HEK293T (cell line): ENCODE measurements at regions not wholly inside any gene's neighbourhood (a gene's known extent, or its start where the extent isn't known, plus 50 kb on each side); places are given as distances from the start of the nearest gene placed in this dataset.
A peak's percentile ranks its signal among the peaks of the same experiment; 100 is the strongest.

Experiments used
- CTCF ChIA-PET: fragments of 350-600 bp; formaldehyde crosslinking; extraction: SDS; loops from one replicate; lab custom pipeline; 2021; ENCODE audit warnings: antibody characterized with exemption, inconsistent platforms; lab: Yijun Ruan, JAX
- POLR2A ChIA-PET: fragments of 350-600 bp; formaldehyde crosslinking; extraction: SDS; loops from one replicate; lab custom pipeline; 2020; ENCODE audit warnings: antibody characterized with exemption, inconsistent platforms; lab: Yijun Ruan, JAX
- DNase-seq: peaks from one replicate; pipeline ENCODE4 v3.0.0; 2012; ENCODE audit warnings: mixed read lengths; ENCODE audit errors: extremely low spot score
- ARNT ChIP-seq: fragments of 450-650 bp; IDR thresholded peaks from 2 replicates; pipeline ENCODE4 v1.6.1; 2017; ENCODE audit warnings: mild to moderate bottlenecking
- BHLHE40 ChIP-seq: fragments of 450-650 bp; IDR thresholded peaks from 2 replicates; pipeline ENCODE4 v1.6.1; 2016; ENCODE audit warnings: mild to moderate bottlenecking, moderate library complexity, borderline replicate concordance
- CTBP1 ChIP-seq: fragments of 450-650 bp; IDR thresholded peaks from 2 replicates; pipeline ENCODE4 v1.6.1; 2016; ENCODE audit warnings: borderline replicate concordance
- ELF4 ChIP-seq: fragments of 450-650 bp; IDR thresholded peaks from 2 replicates; pipeline ENCODE4 v1.6.1; 2017; ENCODE audit warnings: antibody characterized with exemption
- FOXA1 ChIP-seq: fragments of 450-650 bp; IDR thresholded peaks from 2 replicates; pipeline ENCODE4 v1.6.1; 2016; ENCODE audit warnings: mild to moderate bottlenecking
- FOXK2 ChIP-seq: fragments of 450-650 bp; IDR thresholded peaks from 2 replicates; pipeline ENCODE4 v1.6.1; 2016; ENCODE audit warnings: mild to moderate bottlenecking
- FOXM1 ChIP-seq: fragments of 450-650 bp; IDR thresholded peaks from 2 replicates; pipeline ENCODE4 v1.6.1; 2017; ENCODE audit warnings: mild to moderate bottlenecking, borderline replicate concordance
- HDGF ChIP-seq: fragments of 450-650 bp; IDR thresholded peaks from 2 replicates; pipeline ENCODE4 v1.6.1; 2017; ENCODE audit warnings: antibody characterized with exemption, borderline replicate concordance
- L3MBTL2 ChIP-seq: fragments of 450-650 bp; conservative IDR thresholded peaks from 2 replicates; pipeline ENCODE4 v1.6.1; 2016; ENCODE audit warnings: mild to moderate bottlenecking
- LEF1 ChIP-seq: fragments of 450-650 bp; IDR thresholded peaks from 2 replicates; pipeline ENCODE4 v1.6.1; 2017; ENCODE audit warnings: mild to moderate bottlenecking, borderline replicate concordance
- NFRKB ChIP-seq: fragments of 450-650 bp; IDR thresholded peaks from 2 replicates; pipeline ENCODE4 v1.6.1; 2016; ENCODE audit warnings: mild to moderate bottlenecking, moderate library complexity
- PKNOX1 ChIP-seq: fragments of 450-650 bp; IDR thresholded peaks from 2 replicates; pipeline ENCODE4 v1.6.1; 2016
- SP1 ChIP-seq: fragments of 450-650 bp; IDR thresholded peaks from 2 replicates; pipeline ENCODE4 v1.6.1; 2017
- SUZ12 ChIP-seq: fragments of 450-650 bp; IDR thresholded peaks from 2 replicates; pipeline ENCODE4 v1.6.1; 2016; ENCODE audit warnings: mild to moderate bottlenecking
- TARDBP ChIP-seq: fragments of 450-650 bp; IDR thresholded peaks from 2 replicates; pipeline ENCODE4 v1.6.1; 2016
- ZNF384 ChIP-seq: fragments of 450-650 bp; IDR thresholded peaks from 2 replicates; pipeline ENCODE4 v1.6.1; 2016

GRCh38 chr4:57612279-57612678 lies 502.1 kb upstream of the IGFBP7 start:
- no peak for TF ChIP-seq NFRKB
- no peak for TF ChIP-seq CTBP1
- no peak for TF ChIP-seq HDGF
- POLR2A ChIA-PET: no interaction called here
- CTCF ChIA-PET: no interaction called here
- no peak for DNase-seq

- ChIA-PET POLR2A (no interaction called here), CTCF (no interaction called here)
- no peak for DNase-seq
- TF ChIP-seq SP1: no peak
- TF ChIP-seq PKNOX1: no peak
- no peak for TF ChIP-seq ARNT
- TF ChIP-seq ZNF384: no peak
- no peak for TF ChIP-seq TARDBP
- no peak for TF ChIP-seq SUZ12
- TF ChIP-seq FOXA1: no peak
- no peak for TF ChIP-seq NFRKB
- TF ChIP-seq HDGF: no peak
- no peak for TF ChIP-seq L3MBTL2
- no peak for TF ChIP-seq CTBP1
- TF ChIP-seq LEF1: no peak
- TF ChIP-seq BHLHE40: no peak
- TF ChIP-seq FOXK2: no peak
- TF ChIP-seq ELF4: no peak
- no peak for TF ChIP-seq FOXM1
Observed at GRCh38 chr4:57607566-57608180, 497.5 kb upstream of the IGFBP7 start.

GRCh38 chr4:57605376-57605775 lies 495.2 kb upstream of the IGFBP7 start:
- no peak for DNase-seq
- POLR2A ChIA-PET: no interaction called here
- TF ChIP-seq LEF1 (no peak), PKNOX1 (peak; percentile 31; the same call in 1 of the 2 replicates)
- CTCF ChIA-PET: no interaction called here

- CTCF ChIA-PET: no interaction called here
- DNase-seq: no peak
- POLR2A ChIA-PET: no interaction called here
- TF ChIP-seq CTBP1: no peak
- TF ChIP-seq ZNF384: no peak
- no peak for TF ChIP-seq NFRKB
- no peak for TF ChIP-seq LEF1
- TF ChIP-seq BHLHE40: no peak
- TF ChIP-seq FOXA1: no peak
- TF ChIP-seq FOXK2: no peak
- no peak for TF ChIP-seq FOXM1
- no peak for TF ChIP-seq PKNOX1
- no peak for TF ChIP-seq ELF4
- TF ChIP-seq ARNT: no peak
- TF ChIP-seq L3MBTL2: no peak
- no peak for TF ChIP-seq SUZ12
Observed at GRCh38 chr4:57602141-57602540, 492.0 kb upstream of the IGFBP7 start.

- CTCF ChIA-PET: no interaction called here
- POLR2A ChIA-PET: no interaction called here
Observed at GRCh38 chr4:57591073-57591472, 480.9 kb upstream of the IGFBP7 start.

More at GRCh38 chr4:57591073-57591472, 480.9 kb upstream of the IGFBP7 start:
- DNase-seq: no peak
- TF ChIP-seq FOXK2: no peak
- no peak for TF ChIP-seq SP1
- TF ChIP-seq FOXA1: no peak
- no peak for TF ChIP-seq TARDBP
- TF ChIP-seq BHLHE40: no peak
- no peak for TF ChIP-seq NFRKB
- no peak for TF ChIP-seq LEF1
- TF ChIP-seq CTBP1: no peak
- TF ChIP-seq PKNOX1: no peak
- TF ChIP-seq SUZ12: no peak
- TF ChIP-seq FOXM1: no peak
- TF ChIP-seq HDGF: no peak
- no peak for TF ChIP-seq ARNT
- no peak for TF ChIP-seq ELF4
- TF ChIP-seq ZNF384: no peak
- TF ChIP-seq L3MBTL2: no peak
